Hematopoietic multipotent progenitor cell treated with erythropoietin and hydrocortisone succinate and interleukin-3 and kit ligand, for 15 days (in vitro differentiated cells): ENCODE measurements at regions not wholly inside any gene's neighbourhood (a gene's known extent, or its start where the extent isn't known, plus 50 kb on each side); places are given as distances from the start of the nearest gene placed in this dataset.
"Not testable (repeated sequence)": the region's sequence is repeated elsewhere in the genome, so short reads cannot be mapped to it uniquely, and the experiment has no call there.

Experiments used
- DNase-seq: peaks from one replicate; pipeline ENCODE4 v3.0.0-alpha.2; 2015; ENCODE audit warnings: low spot score

DNA sequence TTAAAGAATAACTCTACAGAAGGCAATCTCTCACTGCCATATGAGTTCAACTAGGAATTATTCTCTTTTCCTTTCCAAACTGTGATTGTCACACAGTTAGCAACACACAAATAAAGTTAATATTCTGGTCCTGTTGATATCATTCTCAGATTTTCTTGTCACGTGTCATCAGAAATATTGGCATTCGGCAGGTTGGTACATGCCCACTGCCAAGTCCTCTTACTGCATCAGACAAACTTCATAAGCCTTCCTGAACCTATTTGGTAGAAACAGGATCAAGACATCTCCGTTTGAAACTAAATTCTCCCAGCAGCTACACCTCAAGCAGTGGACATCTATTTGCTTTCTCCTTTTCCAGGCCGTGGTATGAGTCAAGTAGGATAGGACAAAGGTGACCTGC lies 177.9 kb upstream of the SOX2 start:
- DNase-seq: no peak

DNA sequence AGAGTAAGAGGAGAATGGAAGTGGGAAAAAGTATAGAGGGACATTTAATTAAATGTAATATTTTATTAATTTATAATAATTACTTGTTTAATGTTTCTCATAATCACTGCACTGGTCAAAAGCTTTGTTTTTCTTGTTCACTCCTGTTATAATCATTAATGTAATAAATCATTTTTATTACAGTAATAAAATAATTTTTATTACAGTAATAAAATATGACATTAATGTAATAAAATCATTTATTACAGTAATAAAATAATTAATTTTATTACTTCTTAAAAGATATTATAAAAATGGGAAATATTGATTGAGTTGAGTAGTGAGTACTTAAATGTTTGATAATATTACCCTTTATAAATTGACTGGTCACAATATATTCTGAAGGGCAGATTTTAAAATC lies 181.1 kb upstream of the SOX2 start:
- no peak for DNase-seq

DNA sequence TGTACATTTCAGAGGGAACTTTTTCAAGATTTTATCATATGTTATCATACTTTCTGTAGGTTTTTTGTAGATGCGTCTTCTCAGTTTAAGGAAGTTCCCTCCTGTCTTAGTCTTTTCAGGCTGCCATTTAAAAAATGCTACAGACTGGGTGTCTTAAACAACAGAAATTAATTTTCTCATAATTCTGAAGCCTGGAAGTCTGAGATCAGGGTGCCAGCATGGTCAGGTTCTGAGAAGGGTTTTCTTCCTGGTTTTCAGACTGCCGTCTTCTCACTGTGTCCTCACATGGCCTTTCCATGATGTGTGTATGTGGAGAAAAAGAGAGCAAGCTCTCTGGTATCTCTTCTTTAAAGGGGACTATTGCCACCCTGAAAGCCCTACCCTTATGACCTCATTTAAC lies 189.9 kb upstream of the SOX2 start:
- no peak for DNase-seq

DNA sequence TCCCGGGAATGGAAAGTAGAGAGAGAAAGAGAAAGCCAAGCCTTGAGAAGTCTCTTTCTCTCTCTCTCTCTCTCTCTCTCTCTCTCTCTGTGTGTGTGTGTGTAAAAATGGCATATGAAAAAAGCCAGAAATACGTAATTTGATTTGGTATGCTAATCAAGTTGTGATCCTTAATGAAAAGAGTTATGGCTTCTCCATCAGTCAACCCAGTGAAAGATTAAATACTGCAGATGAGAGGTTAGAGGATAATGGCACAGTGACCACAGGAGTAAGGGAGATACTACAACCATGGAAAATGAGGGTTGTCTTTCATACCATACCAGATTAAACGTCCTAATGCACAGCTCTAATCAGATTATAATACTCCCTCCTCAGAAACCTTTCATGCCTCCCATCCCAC lies 193.5 kb upstream of the SOX2 start:
- no peak for DNase-seq

DNA sequence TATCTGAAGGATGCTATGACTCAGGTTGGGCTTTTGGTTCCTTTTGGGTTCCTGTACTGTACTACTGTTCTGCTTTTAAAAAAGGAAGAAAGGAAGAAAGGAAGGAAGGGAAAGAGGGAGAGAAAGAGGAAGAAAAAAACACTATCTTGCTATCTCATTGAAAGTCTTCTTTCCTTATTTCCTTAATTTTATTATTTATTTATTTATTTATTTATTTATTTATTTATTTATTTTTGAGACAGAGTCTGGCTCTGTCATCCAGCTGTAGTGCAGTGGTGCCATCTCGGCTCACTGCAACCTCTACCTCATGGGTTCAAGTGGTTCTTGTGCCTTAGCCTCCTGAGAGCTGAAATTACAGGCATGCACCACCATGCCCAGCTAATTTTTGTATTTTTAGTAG lies 198.9 kb upstream of the SOX2 start:
- DNase-seq: no peak

DNA sequence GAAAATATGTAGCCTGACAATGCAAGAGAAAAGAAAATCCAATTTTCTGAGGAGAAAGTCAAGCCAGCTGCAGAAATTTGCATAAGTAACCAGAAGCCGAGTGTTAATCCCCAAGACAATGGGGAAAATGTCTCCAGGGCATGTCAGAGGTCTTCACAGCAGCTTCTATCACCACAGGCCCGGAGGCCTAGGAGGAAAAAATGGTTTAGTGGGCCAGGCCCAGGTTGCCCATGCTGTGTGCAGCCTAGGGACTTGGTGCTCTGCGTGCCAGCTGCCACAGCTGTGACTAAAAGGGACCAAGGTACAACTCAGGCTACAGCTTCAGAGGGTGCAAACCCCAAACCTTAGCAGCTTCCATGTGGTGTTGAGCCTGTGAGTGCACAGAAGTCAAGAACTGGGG lies 201.2 kb upstream of the SOX2 start:
- DNase-seq: no peak

DNA sequence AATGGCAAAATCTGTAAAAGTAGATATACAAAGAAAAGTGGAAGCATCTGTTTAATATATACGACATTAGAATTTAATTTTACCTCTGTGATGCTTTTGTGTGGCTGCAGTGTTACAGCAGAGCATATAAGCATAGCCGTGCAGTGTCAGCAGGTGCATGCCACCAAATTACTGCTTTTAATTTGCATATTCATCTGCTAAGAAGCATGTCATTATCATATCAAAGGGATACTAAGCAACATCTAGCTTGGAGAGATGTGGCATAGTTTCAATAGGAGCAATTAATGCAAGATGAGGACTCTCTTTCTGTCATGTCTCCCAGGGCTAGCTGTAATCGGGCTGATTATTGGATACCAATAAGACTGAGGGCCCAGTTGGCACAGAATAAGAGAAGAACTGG lies 214.4 kb upstream of the SOX2 start:
- no peak for DNase-seq

DNA sequence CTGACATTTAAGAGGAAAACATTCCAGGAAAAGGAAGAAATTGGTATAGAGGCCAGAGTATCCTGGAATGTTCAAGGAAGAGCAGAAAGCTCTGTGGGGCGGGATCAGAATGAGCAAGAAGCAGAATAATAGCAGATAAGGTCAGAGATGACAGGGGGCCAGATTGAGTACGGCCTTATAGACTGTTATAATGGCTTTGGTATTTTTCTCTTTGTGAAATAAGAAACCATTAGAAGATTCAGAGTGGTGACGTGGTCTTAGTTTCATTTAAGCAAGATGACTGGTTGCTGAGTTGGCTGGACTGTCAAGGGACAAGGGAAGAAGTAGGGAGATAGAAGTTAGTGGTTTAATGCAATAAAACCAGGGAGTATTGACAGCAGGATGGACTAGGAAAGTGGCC lies 218.3 kb upstream of the SOX2 start:
- no peak for DNase-seq

DNA sequence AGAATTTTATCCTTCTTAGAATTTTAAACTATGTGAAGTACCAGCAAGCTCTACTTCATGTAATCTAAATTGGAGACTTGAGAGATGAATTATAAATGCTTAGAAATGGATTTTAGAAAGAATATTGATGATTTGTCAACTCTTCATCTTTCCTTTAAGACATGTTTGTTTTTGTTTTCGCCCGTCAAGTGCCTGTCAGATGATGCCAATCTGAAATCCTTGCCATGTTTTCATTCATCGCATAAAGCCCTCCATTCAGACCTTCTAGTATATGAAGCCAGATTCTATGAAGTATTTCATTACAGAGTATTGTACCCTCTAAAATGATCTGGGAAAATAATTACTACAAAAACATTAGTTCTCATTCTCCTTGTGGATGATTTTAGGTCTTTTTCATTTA lies 223.2 kb upstream of the SOX2 start:
- DNase-seq: no peak

DNA sequence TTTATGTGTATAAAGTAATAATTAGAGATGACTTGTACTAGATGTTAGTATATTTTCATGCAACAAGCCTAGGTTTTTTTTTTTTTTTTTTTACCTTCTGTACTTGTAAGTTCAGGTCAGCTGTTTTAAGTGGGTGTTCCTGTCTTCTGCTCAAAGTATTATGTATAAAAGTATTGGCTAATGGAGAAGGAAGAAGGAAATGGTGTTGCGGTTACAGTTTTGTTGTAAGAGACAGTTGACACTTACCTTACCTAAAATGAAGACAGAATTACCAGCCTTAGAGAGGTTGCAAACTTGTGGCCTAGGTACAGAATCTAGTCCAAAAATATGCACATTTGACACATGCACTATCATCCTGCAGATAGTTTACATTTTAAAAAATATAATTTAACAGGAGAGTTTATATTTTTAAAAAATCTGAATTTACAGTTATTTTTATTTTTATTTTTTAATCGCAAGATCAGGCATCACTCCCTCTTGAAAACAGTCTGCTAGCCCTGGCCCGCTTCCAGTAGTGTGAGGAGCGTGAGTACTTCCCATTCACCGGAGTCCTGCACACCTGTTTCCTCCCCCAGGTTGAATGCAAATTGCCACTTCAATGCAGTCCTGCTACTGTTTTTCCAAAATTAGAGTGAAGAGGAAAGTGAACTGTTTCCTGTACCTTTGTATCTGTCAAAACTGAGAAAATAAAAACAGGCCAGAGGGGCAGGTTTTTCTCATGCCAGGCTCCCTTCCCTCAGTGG lies 224.3 kb upstream of the SOX2 start:
- DNase-seq: no peak

DNA sequence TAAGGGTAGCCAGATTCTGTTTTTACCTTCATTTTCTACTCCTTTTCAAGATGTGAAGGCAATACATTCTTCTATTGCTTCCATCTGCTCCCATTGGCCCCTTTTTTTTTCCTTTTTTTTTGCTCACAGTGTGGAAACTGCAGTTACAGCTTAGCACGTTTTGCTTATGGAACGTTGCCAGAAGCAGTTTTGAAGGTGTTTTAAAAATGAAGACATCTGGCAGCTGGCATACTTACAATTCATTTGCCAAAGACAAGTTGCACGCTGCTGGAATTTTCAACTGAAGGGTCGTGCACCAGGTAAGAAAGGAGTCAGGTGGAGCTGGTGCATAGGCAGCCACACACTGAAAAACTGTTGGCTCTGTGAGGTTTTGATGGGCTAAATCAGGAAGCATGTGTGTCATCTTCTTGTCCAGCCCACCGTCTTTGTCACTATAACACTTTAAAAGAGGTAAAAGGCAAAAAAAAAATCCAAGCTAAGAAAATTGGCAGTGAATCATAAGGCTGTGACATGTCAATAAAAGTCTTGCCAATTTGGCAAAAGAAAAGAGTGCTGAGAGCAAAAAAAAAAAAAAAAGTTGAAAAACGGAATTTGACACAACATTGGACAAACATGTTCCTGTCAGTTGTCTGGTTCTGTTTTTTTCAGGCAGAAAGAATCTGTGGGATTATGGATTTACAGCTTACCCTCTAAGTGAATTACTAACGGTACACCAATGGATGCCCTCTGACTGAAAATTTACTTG lies 225.4 kb upstream of the SOX2 start:
- no peak for DNase-seq

DNA sequence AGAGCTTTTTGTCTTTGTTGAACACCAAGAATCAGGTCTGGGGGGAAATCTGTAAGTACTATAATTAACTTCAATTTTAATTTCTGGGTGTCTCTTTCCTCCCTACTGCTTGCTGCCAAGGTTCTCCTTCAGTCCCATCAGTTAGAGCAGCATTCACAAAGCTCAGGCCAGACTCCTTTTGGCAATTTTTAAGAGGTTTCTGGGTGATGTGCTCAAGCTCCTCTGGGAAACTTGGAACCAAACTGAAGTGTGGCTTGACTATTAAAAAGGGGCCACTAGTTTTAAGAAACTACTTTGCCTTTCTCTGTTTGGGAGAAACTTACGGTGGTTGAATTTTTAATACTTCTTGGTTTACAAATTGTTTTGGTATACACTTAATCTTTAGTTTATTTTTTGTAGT lies 227.7 kb upstream of the SOX2 start:
- no peak for DNase-seq

DNA sequence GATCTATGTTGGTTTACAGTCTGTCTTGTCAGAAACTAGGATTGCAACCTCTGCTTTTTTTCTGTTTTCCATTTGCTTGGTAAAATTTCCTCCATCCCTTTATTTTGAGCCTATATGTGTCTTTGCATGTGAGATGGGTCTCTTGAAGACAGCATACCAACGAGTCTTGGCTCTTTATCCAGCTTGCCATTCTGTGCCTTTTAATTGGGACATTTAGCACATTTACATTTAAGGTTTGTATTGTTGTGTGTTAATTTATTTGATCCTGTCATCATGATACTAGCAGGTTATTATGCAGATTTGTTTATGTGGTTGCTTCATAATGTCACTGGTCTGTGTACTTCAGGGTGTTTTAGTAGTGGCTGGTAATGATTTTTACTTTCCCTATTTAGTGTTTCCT lies 236.6 kb upstream of the SOX2 start:
- not testable (repeated sequence) for DNase-seq

DNA sequence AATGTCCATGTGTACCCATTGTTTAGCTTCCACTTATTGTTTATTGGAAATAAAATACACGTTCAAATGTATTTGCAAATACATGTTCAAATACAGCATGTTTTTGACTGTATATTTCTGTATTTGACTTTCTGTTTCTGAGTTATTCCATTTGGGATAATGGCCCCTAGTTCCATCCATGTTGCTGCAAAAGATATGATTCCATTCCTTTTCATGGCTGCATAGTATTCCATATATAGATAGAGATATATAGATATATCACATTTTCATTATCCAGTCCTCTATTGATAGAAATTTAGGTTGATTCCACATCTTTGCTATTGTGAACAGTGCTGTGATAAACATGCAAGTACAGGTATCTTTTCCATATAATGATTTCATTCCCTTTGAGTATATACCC lies 241.4 kb upstream of the SOX2 start:
- DNase-seq: no peak

DNA sequence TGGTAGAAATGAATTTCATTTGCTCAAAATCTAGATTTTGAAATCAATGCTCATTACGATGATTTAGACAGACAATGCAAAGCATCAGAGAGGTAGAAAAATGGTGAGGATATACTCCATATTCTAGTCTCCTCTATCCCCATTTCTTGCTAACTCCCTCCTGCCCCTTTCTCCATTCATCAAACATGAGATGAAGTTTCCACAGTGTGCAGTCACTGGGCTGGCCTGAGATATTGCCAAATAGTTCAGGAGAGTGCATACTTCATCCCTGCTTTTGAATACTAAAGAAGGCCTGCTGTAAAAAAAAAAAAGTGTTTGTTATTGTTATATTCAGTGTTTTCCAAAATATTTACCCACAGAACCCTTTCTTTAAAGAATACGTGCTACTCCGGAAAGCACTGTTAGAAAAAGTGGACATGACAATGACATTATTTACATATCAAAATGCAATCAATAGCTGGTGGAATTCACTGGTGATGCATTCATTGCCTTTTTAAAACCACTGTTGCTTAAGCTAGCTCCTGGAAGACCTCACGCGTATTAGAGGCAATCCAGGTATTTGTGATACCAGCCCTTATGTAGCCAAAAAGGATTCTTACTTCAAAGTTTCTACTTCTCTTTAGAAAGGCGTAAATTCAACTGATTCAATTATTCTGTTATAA lies 247.6 kb upstream of the SOX2 start:
- no peak for DNase-seq

DNA sequence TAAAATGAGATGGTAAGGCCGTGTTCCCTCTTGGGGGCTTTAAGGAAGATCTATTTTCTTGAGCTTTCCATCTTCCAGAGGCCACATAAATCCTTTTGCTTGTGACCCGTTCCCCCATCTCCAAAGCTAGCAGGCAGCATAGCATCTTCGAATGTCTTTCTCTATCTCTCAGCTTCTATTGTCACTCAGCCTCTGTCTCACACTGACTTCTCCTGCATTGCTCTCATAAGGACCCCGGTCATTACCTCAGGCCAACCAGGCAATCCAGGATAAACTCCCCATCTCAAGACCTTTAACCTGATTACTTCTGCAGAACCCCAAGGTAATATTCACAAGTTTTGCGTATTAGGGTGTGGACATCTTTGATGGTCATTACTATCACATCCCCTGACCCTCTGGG lies 250.3 kb upstream of the SOX2 start:
- no peak for DNase-seq

DNA sequence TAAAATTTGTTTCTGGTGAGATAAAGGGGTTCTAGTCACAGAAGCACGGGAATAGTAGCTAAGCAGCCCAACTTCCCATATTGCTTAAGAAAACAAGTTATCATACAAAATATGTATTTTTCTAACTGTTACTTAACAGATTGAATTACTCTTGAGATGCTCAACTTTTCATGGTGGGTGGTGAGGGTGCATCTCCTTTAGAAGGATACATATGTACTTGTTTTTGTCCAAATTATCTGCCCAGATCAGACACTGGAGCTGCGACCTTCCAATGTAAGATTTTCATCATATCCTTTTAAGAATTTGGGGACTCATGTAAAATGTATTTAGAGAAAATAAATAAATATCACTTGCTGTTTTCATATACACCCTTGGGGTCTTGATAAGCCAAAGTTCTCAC lies 252.2 kb upstream of the SOX2 start:
- DNase-seq: no peak

DNA sequence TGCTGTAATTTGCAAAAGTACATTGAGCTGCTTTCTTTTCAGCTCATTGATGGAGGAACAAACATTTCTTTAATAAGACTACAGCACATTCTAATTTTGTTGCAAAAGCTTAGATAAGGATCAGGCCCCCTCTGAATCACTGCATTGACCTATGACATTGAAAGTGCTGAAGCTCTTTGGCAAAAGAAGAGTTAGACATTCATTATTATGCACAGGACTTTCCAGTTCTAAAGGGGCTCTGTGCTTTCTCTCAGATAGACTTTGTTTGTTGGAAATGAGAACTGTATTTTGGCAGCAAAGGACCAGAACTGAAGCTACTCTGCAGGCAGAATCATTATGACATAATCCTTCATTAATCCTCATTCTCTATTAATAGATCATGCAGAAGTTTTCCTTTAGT lies 252.9 kb upstream of the SOX2 start:
- DNase-seq: no peak

DNA sequence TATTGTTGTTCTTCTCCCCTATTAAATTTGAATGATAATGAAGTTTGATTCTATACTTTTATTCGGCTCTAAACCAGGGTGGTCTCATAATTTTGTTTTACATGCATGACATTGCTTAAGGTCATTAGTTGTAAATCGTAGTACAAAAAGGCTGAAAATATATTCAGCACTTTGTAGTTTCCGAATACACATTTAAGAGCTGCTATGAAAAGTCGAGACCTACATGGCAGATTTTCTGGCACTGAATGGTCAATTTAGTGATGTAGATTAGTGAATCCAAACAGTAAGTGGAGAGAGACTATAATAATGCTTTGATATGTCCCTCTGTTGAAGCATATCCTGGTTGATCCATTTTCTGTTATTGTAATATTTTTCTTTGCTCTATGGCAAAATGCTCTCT lies 254.0 kb upstream of the SOX2 start:
- DNase-seq: no peak

DNA sequence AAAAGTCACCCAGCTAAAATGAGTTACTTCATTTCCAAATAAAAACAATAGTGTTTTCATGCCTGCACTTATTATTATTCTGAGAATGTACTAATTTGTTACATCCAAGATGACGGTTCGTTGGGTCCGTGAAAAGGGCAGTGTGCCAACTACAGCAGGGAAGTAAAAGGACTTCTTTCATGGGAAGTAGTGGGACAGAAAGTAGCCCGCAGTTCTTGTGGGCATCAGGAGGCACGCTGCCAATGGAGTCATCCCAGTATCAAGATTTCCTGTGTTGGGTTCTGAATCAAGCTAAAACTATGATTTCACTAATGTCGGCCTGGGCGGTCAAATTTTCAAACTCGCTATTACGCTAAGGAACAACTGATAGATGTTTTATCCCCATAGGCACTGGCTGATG lies 254.5 kb upstream of the SOX2 start:
- DNase-seq: no peak

DNA sequence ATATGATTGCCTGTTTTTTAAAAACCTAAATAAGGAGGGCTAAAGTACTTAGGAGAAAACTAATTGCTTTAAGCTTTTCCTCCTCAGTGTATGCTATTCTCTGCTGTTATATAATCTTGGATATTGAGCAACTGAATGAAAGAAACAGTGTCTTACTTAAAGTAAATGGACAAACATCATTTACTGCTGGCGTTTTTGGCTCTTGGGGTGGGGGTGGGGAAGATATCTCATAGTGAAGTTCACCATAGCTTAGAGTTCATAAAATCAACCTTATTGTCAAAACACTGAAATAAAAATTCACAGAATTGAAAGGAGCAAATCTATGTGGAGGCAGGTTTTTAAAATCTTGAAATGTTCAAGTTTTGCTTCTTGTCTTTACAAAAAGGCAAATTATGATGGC lies 256.4 kb upstream of the SOX2 start:
- DNase-seq: no peak

DNA sequence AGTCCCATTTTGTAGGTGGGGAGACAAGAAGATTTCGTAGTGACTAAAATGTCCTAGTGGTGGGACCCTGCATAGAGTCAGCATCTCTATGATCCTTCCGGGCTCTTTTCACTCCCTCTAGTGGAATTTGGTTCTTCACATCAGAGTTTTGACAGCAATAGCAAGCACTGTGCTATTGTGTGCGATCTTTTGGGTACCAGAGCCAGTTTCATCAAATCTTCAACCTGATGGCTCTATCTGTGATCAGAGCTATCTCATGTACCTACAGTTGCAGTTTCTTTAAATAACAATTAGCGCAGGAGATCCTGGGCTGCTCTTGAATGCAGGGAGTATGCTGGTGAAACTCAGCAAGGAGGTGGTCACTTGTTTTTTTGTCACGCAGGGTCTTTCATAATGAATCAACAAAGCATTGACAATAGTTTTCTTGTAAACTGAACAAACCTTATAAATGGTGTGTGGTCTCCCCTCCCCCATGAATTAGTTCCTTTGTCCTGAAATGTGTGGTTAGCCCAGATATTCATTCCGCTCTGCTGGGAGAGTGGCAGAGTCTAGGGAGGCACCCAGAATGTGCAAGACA lies 257.2 kb upstream of the SOX2 start:
- no peak for DNase-seq

DNA sequence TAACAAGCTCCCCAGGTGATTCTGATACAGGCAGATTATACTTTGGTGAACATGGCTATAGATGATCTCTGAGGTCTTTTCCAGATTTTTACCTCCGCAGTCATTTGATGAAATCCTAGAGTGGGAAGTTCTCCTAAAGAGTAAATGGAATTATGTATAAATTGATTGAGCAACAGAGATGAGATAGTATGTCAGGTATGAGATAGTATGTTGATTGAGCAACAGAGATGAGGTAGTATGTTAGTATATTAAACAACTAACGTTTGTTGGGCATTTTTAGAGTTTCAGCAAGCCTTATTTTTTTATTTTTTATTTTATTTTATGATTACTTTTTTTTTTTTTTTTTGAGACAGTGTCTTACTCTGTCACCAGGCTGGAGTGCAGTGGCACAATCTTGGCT lies 265.0 kb upstream of the SOX2 start:
- no peak for DNase-seq
